ENCODE measurements at regions not wholly inside any gene's neighbourhood (a gene's known extent, or its start where the extent isn't known, plus 50 kb on each side); places are given as distances from the start of the nearest gene placed in this dataset.

GRCh38 chr13:30829145-30829832 lies 76.8 kb upstream of the MEDAG start:
- no peak for TF ChIP-seq CTCF (IDR thresholded peaks at IDR 0.05; ENCODE audit: low read depth, low read length, poor library complexity, severe bottlenecking)
- TF ChIP-seq EZH2phosphoT487 (IDR thresholded peaks at IDR 0.05; ENCODE audit: borderline replicate concordance, low read length): no peak

Measured in DOHH2 (cell line).